ENCODE measurements at regions not wholly inside any gene's neighbourhood (a gene's known extent, or its start where the extent isn't known, plus 50 kb on each side); places are given as distances from the start of the nearest gene placed in this dataset.

DNA sequence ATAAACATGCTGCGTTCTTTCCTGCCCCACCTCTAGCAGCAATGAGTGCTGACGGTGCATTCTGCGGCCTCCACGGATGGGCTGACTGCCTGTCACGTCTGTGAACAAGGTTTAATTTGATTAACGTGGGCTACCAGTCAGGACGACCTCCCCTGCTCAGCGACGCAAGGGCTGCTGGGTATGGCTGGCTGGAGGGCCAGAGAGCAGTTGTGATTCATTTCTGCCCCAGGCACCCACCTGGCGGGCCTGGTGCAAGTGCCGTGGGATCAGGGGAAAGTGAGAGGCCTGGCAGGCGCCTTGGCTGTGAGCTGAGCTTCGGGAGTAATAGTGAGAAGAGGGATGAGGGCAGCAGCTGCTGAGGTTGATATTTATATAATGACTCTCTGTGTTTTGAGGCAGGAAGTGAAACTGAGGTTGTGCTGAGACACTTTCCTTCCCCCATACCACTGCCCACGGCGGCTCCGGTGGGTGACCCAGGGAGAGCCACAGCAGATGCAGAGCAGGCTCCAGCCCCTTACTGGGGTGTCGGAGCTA, 190.4 kb upstream of the BCL6 start:
- DNase-seq, result no peak

GRCh38 chr3:187936676-187937075, 191.4 kb upstream of the BCL6 start:
- DNase-seq, result no peak

- no peak for DNase-seq
Measured at GRCh38 chr3:187939891-187940290, 194.6 kb upstream of the BCL6 start.

DNA sequence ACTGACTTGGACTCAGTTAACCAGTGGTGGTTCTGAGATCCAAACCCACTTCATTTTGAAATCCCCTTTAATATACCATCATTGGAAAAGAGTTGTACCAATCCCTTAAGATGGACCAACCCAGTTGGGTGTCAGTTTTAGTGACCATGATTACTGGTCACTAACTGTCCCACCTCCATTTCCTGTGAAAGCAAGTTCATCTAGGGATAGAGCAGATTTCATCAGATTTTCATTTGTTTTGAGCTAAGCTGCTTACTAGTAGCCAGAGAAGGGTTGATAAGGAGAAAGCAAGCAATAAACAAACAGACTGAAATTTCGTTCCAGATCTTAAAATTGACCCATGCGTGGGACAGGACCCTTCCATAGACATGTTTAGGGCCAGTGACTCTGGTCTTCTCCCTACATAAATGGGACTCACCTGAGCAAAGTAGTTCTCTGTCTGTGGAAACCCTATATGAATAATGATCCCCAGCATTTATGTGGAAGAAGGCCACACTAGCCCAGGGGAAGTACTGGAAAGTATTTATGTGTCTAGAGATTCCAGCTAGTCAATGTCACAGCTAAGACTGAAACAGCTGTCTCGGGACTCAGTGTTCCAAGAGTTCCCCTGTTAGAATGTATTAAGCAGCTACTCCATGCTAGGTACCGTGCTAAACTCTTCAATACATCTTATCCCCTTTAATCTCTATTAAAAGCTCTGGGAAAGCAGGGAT, 196.0 kb upstream of the BCL6 start:
- DNase-seq, result no peak

GRCh38 chr3:187941848-187942194, 196.6 kb upstream of the BCL6 start:
- no peak for DNase-seq

DNA sequence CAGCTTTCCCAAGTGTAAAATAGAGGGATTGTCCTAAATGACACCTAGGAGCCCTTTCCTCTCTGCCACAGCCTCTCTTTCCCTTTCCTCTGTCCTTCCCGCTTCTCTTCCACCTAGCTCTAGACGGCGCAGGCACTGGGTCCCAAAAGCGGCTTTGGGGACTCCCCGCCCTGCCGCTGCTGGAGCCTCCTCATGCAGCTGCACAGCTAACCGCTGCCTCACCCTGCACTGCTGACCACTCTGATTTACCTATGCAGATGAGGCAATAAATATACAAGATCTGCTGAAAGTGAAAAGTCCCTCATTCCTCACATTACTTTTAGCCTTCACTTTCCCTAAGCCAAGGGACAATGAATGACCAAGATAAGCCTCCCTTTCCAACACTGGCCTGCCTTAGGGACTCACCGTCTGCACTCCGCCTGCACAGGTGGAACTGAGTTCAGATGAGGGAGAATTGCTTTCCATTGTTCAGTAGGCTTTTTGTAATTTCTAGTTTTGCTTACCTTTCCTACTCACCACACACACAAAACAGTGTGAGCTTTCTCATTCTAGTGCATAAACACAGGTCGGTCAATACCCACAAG, 197.5 kb upstream of the BCL6 start:
- DNase-seq, result no peak

- DNase-seq, result no peak
Measured at GRCh38 chr3:187943677-187944389, 198.6 kb upstream of the BCL6 start.

DNA sequence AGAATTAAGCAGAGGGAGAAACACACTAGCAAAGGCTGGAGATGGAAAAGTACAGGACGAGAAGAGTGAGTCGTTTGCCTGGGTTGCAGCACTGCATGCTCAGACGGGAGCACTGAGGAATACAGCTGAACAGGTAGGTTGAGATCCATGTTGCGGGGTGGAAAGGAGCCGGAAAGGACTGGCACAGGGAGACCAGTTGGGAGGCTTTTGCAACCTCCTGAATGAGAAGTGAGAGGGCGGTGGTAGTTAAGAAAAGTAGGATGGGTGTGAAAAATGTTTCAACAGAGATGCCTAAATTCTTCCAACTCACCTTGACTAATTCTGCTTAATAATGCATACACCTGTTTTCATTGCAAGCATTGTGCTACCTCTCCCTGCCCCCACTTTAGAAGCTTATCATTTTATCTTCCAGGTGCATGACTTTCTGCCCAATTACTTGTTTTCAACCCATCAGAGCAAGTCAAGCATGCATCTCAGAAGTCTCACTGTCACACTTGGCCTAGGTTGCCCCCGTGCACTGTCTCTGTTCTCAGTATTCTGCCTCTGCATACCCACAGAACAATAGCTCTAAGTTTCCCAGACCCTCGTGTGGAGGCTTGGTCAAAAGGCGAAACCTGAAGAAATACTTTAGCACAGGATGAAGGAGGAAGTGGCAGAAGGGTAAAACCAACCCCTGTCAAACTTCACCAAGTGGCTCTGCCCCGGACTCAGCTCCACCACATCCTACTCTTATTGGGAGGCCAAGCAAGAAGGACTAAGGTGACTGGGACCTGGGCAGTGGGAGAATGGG, 199.3 kb upstream of the BCL6 start:
- no peak for DNase-seq

DNA sequence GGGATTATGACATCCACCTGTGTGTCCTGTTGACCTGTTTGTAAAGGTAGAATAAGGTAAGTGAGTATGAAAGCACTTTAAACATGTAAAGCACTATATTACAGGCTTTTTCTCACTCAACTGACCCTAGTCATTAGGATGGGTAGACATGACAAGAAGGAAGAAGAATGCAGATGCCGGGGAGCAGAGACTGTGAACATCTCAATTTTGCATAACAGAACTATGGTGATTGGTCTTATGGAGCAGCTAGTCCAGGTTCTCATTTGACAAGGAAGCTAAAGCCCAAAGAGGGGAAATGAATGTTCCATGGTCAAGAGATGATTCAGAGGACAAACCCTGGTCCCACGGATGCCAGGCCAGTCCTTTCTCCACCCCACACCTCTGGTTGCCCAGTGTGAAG, 200.1 kb upstream of the BCL6 start:
- DNase-seq, result no peak

DNA sequence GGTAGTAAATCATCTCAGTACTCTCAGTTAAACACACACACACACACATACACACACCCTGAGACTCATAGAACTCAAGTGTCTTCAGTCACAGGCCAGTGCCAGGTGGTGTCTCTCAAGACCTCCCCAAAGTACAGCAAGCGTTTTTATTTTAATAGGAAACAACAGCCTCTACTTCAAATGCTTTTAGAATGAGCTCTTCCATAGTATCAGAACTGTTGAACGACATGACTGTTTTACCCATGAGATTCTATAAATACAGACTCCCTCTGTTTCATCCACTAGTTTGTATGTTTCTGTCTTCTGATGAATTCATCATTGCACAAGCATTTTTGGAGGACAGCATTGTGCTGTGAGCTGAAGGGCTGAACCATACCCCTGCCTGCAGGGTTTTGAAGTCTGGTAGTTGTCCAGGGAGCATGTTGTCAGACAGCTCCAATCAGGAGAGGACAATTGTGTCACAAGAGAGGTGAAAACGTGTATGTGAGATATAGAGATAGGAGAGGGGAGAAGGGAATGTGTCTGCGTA, 201.0 kb upstream of the BCL6 start:
- no peak for DNase-seq

DNA sequence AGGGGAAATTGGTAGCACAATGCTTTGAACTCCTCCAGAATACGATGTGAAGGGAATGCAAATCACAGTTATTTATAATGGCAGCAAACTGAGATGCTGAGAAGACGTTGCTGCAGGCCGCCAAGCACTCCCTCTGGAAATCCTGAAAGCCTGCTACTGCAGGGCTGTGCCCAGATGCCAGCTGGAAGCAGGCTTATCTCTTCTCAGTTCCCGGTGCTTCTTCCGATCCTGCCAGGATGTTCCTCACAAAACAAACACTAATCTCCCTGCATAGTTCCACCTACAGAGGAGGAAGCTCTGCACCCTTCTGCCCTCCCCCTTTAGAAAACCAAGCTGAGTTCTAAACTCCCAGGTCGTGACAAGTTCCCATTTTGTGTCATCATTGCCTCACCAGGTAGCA, 201.7 kb upstream of the BCL6 start:
- DNase-seq, result no peak

- no peak for DNase-seq
Measured at GRCh38 chr3:187947927-187948682, 202.8 kb upstream of the BCL6 start.

GRCh38 chr3:187949093-187949820, 204.0 kb upstream of the BCL6 start:
- no peak for DNase-seq

DNA sequence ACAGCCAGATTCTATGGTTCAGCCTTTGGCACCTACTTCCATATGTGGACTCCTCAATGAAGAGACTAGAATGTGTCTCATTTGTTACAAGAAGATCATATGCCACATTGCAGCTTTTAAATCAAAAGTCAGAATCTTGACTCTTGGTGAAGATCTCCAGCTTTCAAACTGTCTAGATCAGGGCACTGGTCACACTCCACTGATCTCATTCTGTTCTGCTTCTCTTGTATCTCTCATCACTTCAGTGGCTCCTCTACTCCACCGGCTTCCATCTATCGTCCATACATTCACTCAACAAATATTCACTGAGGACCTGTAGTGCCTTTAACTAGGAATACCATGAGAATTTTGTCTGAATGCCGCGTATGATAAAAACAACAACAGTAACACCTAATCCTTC, 203.3 kb upstream of the LPP start:
- no peak for DNase-seq

GRCh38 chr3:187951452-187952190, 202.3 kb upstream of the LPP start:
- DNase-seq, result no peak

- no peak for DNase-seq
Measured at GRCh38 chr3:187952849-187953248, 201.1 kb upstream of the LPP start.

- DNase-seq, result no peak
Measured at GRCh38 chr3:187954516-187954872, 199.5 kb upstream of the LPP start.

DNA sequence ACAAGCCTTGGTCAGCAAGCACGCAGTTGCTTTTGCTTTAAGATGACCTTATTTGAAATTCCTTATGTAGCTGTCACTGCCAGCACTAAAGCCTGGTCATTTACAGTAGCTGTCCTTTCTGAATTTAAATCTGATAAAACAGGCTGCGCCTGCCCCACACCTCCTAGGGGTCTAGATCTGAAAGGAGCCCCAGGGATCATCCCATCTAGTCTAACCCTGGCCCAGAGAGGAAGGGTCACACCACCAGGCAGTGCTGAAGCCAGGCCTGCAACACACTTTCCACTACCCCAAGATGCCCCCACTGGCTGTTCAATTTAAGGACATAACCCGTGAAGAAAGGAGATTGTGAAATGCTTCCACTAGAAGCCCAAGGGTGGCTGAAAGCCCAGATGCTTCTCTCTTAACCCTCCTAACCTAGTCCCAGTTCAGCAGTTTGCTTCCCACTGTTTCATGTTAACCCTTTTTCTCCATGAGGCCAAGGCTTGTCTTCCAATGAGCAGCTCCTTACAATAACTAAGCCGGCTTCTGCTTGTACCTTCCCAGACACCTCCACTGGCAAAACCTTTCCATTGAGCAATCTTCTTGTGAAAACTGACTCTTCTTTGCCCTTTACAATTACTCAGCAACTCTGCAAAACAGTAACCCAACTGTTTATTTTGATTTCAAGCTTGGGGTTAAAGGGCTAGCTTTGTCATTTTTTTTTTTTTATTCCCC, 198.9 kb upstream of the LPP start:
- no peak for DNase-seq

- DNase-seq, result no peak
Measured at GRCh38 chr3:187955587-187955952, 198.4 kb upstream of the LPP start.

DNA sequence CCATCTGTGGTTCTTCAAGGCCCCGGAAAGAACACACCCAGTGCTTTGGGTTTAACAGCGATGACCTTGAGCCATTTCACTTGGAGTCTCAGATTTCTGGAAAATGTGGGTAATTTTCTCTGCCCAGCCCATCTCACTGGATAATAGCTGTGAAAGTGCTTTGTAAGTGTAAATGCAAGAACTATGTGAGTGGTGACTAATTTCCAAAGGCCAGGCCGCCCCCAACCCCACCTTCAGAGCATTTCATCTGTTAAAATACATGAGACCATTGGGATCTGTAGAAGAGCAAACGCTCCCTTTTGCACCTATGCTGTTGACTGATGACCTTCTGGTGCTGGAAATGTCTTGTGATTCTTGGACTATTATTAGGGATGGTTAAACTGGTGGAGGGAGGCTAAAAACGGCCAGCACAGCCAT, 196.8 kb upstream of the LPP start:
- DNase-seq, result no peak

Measured in activated naive CD4-positive, alpha-beta T cell treated with anti-CD3 and anti-CD28 coated beads, Interleukin-2, amount 50 U/mL, for 16 hours (primary cell).